ENCODE measurements at regions not wholly inside any gene's neighbourhood (a gene's known extent, or its start where the extent isn't known, plus 50 kb on each side); places are given as distances from the start of the nearest gene placed in this dataset.

DNA sequence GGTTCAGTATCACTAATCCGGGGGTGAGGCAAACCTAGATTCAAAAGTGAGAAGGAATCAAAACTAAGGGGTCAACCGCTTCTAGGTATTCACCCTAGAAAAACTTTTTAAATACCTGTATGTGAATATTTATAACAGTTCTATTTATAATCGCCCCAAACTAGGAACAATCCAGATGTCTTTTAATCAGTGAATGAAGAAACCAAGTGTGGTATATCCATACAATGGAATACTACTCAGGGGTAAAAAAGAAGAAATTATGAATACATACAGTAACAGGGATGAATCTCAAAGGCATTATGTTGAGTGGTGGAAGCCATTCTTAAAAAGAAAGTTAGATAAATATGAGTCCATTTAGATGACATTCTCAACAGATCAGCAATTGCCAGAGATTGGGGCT is 178.0 kb upstream of the BLID start:
- Mint-ChIP-seq H3K9me3 (peaks cover 2 to 18% (median 5%) of the 10 kb centered on the region in 3 donors), H3K36me3 (no peaks in the 10 kb centered on the region), H3K4me3 (no peak overlapping the region), H3K27ac (no peak overlapping the region), H3K27me3 (no peaks in the 10 kb centered on the region), H3K4me1 (no peaks in the 10 kb centered on the region)

- no peaks in the 10 kb centered on the region for H3K27me3 Mint-ChIP-seq
- H3K4me3 Mint-ChIP-seq, result no peak overlapping the region
- H3K27ac Mint-ChIP-seq, result no peak overlapping the region
Measured at GRCh38 chr11:122293296-122294023, 177.4 kb upstream of the BLID start.

GRCh38 chr11:122287401-122287800 is 171.4 kb upstream of the BLID start:
- Mint-ChIP-seq H3K27ac (no peak overlapping the region), H3K36me3 (no peaks in the 10 kb centered on the region), H3K4me1 (no peaks in the 10 kb centered on the region), H3K9me3 (no peaks in the 10 kb centered on the region), H3K4me3 (no peak overlapping the region), H3K27me3 (no peaks in the 10 kb centered on the region)

More at GRCh38 chr11:122293296-122294023, 177.4 kb upstream of the BLID start:
- Mint-ChIP-seq H3K9me3 (peaks cover 2 to 13% (median 5%) of the 10 kb centered on the region in 3 donors), H3K36me3 (no peaks in the 10 kb centered on the region), H3K4me1 (no peaks in the 10 kb centered on the region)

DNA sequence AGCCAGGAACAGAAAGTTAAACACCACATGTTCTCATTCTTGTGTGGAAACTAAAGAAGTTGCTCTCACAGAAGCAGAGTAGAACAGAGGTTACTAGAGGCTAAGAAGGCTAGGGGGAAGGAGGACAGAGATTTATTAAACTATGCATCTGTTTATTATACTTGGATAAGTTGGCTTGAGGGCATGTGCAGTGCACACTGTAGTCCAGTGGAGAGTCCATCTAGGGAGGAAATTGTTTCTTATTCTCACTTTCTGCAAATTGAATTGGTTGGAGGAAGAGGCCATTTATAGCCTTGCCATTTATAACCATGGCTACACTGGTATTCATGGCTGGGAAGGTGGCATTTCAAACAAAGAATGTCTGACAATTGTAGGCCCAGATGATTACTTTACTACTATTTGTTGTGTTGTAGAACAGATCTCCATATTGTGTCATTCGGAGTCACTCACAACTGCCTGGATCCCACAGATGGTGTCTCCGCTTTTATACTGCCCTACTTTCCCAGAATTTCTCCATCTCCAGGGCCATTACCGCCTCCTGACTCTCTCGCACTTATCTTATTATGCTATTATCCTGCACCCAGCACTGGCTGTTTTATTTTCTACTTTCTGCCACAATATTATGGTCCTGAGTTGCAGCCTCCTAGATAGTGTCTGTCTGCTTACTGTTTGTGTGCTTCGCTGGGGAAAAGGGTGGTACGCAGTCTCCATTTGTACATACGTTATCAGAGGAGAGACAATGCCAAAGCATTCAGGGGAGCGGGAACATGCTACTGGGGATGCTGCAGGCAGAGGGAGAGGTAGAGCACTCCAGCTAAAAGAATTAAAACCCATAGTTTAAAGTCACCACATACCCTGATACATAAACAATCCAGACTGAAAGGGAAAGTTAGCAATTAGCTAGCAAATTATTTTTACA is 169.3 kb upstream of the BLID start:
- Mint-ChIP-seq H3K27me3 (no peaks in the 10 kb centered on the region), H3K9me3 (no peaks in the 10 kb centered on the region), H3K4me3 (no peak overlapping the region), H3K4me1 (no peaks in the 10 kb centered on the region), H3K27ac (no peak overlapping the region), H3K36me3 (no peaks in the 10 kb centered on the region)

GRCh38 chr11:122280870-122281269 is 164.9 kb upstream of the BLID start:
- Mint-ChIP-seq H3K4me3 (no peak overlapping the region), H3K27me3 (no peaks in the 10 kb centered on the region), H3K36me3 (no peaks in the 10 kb centered on the region), H3K9me3 (no peaks in the 10 kb centered on the region), H3K4me1 (no peaks in the 10 kb centered on the region), H3K27ac (no peak overlapping the region)

GRCh38 chr11:122279194-122279593 is 163.2 kb upstream of the BLID start:
- peaks cover 0 to 4% (median 0%) of the 10 kb centered on the region in 3 donors for H3K9me3 Mint-ChIP-seq
- no peak overlapping the region for H3K27ac Mint-ChIP-seq
- peaks cover 1% of the 10 kb centered on the region for H3K27me3 Mint-ChIP-seq
- H3K4me3 Mint-ChIP-seq, result no peak overlapping the region
- H3K4me1 Mint-ChIP-seq, result no peaks in the 10 kb centered on the region
- no peaks in the 10 kb centered on the region for H3K36me3 Mint-ChIP-seq

- no peaks in the 10 kb centered on the region for H3K4me1 Mint-ChIP-seq
Measured at GRCh38 chr11:122277493-122277892, 161.5 kb upstream of the BLID start.

GRCh38 chr11:122276221-122276620 is 160.2 kb upstream of the BLID start:
- peaks cover 1% of the 10 kb centered on the region for H3K27me3 Mint-ChIP-seq
- no peaks in the 10 kb centered on the region for H3K4me1 Mint-ChIP-seq
- peaks cover 0 to 4% (median 0%) of the 10 kb centered on the region in 3 donors for H3K9me3 Mint-ChIP-seq
- H3K4me3 Mint-ChIP-seq, result no peak overlapping the region
- no peaks in the 10 kb centered on the region for H3K36me3 Mint-ChIP-seq
- H3K27ac Mint-ChIP-seq, result no peak overlapping the region

More at GRCh38 chr11:122277493-122277892, 161.5 kb upstream of the BLID start:
- Mint-ChIP-seq H3K9me3 (peaks cover 0 to 4% (median 0%) of the 10 kb centered on the region in 3 donors), H3K36me3 (no peaks in the 10 kb centered on the region), H3K27me3 (peaks cover 1% of the 10 kb centered on the region), H3K4me3 (no peak overlapping the region), H3K27ac (no peak overlapping the region)

DNA sequence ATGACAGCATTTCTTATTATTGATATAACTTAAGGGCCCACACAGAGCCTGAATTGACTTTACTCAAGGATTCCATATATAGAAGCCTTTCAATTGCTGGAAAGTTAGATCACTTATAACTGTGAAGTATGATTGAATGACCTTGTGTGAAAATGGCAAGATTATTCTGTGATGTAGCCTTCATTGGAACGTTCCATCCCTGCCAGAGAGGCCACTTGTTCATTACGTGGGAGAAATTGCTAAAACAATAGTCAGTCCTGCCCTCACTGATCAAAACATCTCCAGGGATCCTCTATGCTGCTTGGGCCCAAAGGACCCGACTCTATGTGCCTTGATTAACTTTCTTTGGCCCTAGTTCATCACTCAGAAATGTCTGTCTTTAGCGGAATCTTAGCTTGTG is 159.5 kb upstream of the BLID start:
- Mint-ChIP-seq H3K4me3 (no peak overlapping the region), H3K9me3 (peaks cover 0 to 4% (median 0%) of the 10 kb centered on the region in 3 donors), H3K4me1 (no peaks in the 10 kb centered on the region), H3K27me3 (peaks cover 4% of the 10 kb centered on the region), H3K36me3 (no peaks in the 10 kb centered on the region), H3K27ac (no peak overlapping the region)

GRCh38 chr11:122273476-122274191 is 157.6 kb upstream of the BLID start:
- Mint-ChIP-seq H3K4me3 (no peak overlapping the region), H3K27ac (no peak overlapping the region), H3K4me1 (no peaks in the 10 kb centered on the region), H3K27me3 (peaks cover 5% of the 10 kb centered on the region), H3K36me3 (no peaks in the 10 kb centered on the region), H3K9me3 (peaks cover 0 to 4% (median 0%) of the 10 kb centered on the region in 3 donors)

DNA sequence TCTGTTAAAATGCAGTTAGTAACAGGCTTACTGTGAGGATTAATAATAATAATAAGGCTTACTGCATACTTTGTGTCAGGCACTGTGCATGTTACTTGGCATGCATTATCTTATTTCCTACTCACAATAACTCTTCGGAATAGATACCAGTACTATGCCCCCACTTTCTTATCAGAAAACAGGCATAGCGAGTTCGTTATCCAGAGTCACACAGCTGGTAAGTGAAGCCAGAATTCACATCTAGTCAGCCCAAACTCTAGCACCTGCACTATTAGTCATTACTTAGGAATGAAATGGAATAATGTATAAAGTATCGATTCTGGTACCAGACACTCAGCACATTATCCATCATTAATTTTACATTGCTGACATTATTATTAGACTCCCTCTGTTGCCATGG is 155.7 kb upstream of the BLID start:
- no peak overlapping the region for H3K4me3 Mint-ChIP-seq
- H3K27me3 Mint-ChIP-seq, result peaks cover 5% of the 10 kb centered on the region
- H3K4me1 Mint-ChIP-seq, result no peaks in the 10 kb centered on the region
- H3K9me3 Mint-ChIP-seq, result peaks cover 0 to 4% (median 0%) of the 10 kb centered on the region in 3 donors
- no peaks in the 10 kb centered on the region for H3K36me3 Mint-ChIP-seq
- H3K27ac Mint-ChIP-seq, result no peak overlapping the region

GRCh38 chr11:122271137-122271536 is 155.1 kb upstream of the BLID start:
- H3K27ac Mint-ChIP-seq, result no peak overlapping the region
- H3K9me3 Mint-ChIP-seq, result peaks cover 0 to 4% (median 0%) of the 10 kb centered on the region in 3 donors
- H3K4me3 Mint-ChIP-seq, result no peak overlapping the region
- H3K36me3 Mint-ChIP-seq, result no peaks in the 10 kb centered on the region
- no peaks in the 10 kb centered on the region for H3K4me1 Mint-ChIP-seq
- H3K27me3 Mint-ChIP-seq, result peaks cover 5% of the 10 kb centered on the region

- Mint-ChIP-seq H3K9me3 (peaks cover 0 to under 1% (median 0%) of the 10 kb centered on the region in 3 donors), H3K4me3 (no peak overlapping the region), H3K36me3 (no peaks in the 10 kb centered on the region), H3K4me1 (no peaks in the 10 kb centered on the region), H3K27me3 (peaks cover 4% of the 10 kb centered on the region), H3K27ac (no peak overlapping the region)
Measured at GRCh38 chr11:122270535-122270934, 154.5 kb upstream of the BLID start.

DNA sequence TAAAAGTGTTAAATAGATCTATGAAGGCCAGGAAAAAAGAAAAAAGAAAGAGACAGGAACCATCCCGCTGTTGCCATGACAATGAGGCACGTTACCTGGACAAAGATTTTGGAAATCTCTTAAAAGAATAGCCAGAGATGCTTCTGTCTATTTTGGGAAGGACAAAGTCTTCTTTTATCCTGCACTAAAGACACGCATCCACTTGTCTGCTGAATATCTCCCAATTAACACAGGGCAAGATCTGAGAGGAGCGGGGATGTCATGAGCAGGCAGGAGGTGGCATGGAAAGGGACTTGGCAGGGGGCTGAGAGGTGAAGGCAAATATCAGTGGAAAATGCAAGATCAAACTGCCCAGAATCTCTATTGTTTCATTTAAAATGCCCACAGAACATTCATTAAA is 153.8 kb upstream of the BLID start:
- Mint-ChIP-seq H3K9me3 (no peaks in the 10 kb centered on the region), H3K36me3 (no peaks in the 10 kb centered on the region), H3K4me1 (no peaks in the 10 kb centered on the region), H3K27me3 (peaks cover 4% of the 10 kb centered on the region), H3K27ac (no peak overlapping the region), H3K4me3 (no peak overlapping the region)

DNA sequence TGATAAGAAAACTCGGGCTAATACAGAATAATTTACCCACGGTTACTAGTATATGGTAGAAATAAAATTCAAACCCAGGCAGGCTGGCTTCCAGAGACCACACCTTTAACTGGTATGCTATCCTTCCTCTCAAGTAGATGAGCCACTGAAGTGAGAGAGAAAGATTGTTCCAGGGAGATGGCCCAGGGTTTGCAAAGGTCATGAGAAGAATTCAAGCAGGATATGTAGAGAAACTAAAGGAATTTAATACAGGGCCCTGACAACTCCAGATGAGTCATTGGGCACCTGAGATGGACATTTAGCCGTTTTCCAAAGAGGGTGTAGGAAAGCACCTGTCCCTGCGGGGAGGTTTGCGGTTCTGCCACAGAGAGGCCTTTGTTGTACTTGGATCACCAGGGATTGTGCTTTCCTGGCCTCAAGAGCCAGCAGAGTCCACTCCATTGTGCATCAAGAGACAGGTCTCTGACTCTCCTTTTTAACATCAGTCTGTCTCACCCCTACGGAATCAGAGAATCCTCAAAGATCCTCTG is 152.7 kb upstream of the BLID start:
- Mint-ChIP-seq H3K27me3 (peaks cover 4% of the 10 kb centered on the region), H3K4me3 (no peak overlapping the region), H3K27ac (no peak overlapping the region), H3K36me3 (no peaks in the 10 kb centered on the region), H3K4me1 (no peaks in the 10 kb centered on the region), H3K9me3 (no peaks in the 10 kb centered on the region)
